ENCODE measurements at regions not wholly inside any gene's neighbourhood (a gene's known extent, or its start where the extent isn't known, plus 50 kb on each side); places are given as distances from the start of the nearest gene placed in this dataset.
"Not testable (repeated sequence)": the region's sequence is repeated elsewhere in the genome, so short reads cannot be mapped to it uniquely, and the experiment has no call there.

GRCh38 chr5:15383469-15383868 lies 116.5 kb upstream of the FBXL7 start:
- DNase-seq = no peak

DNA sequence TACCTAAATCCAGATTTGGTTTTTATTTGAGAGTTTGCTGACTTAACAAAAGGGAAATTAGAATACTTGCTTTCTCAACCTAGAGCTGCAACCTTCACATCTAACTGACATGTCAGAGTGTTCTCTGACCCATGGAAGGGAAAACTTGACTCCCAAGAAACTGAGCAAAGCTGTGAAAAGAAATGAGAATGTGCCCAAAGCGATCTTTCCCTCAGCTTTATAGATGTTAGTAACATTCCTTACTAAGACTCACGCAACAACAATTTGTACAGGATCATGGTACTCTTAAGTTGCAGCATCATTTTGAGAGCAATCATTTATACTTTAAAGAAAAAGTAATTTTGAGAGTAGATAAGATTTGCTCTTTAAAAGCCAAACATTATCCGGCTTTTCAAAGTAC lies 117.0 kb upstream of the FBXL7 start:
- DNase-seq = no peak

DNA sequence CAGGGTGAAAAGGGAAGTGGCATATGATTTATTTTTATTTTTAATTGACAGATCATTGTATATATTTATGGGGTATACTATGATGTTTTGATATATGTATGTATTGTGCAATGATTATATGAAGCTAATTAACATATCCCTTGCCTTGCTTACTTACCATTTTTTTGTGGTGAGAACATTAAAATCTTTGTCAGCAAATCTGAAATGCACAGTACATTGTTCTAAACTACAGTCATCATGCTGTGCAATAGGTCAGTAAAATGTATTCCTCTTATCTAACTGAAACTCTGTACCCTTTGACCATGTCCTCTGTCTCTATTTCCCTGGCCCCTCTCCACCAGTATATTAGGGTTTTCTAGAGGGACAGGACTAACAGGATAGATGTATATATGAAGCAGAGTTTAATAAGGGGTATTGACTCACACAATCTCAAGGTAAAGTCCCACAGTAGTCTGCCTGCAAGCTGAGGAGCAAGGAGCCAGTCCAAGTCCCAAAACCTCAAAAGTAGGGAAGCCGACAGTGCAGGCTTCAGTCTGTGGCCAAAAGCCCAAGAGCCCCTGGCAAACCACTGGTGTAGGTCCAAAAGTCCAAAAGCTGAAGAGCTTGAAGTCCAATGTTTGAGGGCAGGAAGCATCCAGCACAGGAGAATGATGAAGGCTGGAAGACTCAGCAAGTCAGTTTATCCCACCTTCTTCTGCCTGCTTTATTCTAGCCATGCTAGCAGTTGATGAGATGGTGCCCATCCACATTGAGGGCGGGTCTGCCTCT lies 122.2 kb upstream of the FBXL7 start:
- no peak for DNase-seq

- no peak for DNase-seq
These were observed 123.2 kb upstream of the FBXL7 start for GRCh38 chr5:15376803-15377202.

- no peak for DNase-seq
These were observed 123.9 kb upstream of the FBXL7 start for GRCh38 chr5:15376088-15376487.

DNA sequence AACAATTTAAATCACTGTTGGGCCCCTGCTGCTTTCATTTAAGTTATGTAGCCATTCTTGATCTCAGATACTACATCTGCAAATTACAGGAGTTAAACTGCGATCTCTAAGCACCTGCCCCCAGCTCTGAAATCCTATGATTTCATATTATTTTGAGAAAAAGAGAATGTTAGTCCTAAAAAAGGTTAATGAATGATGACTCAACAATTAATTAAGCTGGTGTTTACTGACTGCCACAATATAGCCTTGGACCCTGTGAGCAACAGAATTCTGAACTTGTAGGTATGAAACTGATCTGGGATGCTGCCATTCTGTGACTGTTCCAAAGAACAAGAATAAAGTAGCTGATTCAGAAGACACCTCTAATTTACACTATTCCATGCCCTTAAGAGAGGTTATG lies 124.4 kb upstream of the FBXL7 start:
- no peak for DNase-seq

- no peak for DNase-seq
These were observed 125.1 kb upstream of the FBXL7 start for GRCh38 chr5:15374886-15375285.

GRCh38 chr5:15373151-15373550 lies 126.8 kb upstream of the FBXL7 start:
- no peak for DNase-seq

- no peak for DNase-seq
These were observed 128.8 kb upstream of the FBXL7 start for GRCh38 chr5:15371184-15371583.

GRCh38 chr5:15368835-15369234 lies 131.1 kb upstream of the FBXL7 start:
- DNase-seq = no peak

GRCh38 chr5:15367489-15367888 lies 132.5 kb upstream of the FBXL7 start:
- DNase-seq = no peak

DNA sequence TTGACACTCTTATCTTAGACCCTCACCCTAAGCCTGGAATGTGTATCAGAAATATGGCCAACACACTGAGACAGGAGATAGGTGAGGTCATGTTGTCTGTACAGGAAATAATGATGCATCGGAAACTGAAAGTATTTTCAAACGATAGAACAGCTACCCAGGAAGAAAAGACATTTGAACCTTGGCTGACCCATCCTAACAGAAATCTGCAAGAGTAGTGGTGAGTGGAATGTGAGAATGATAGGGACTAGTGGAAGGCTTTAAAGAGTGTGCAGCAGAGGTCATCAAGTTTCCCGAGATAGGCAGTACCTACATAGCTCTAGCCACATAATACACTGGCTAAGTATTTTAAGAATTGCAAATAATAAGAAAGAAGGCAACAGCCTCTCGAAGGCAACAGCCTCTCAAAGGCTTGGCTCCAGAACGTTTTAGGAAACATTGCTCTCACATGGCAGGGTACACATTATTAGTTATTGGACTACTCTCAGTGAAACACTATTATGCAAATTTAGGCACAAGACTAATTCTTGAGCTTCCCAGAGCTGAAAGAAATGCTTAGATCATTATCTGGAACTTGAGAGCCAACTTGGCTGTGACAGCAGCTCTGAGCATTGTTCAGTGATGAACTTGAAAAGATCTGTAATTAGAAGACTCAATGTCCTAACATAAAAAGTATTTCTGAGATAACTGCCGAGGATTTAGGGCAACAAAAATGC lies 133.1 kb upstream of the FBXL7 start:
- DNase-seq = no peak

DNA sequence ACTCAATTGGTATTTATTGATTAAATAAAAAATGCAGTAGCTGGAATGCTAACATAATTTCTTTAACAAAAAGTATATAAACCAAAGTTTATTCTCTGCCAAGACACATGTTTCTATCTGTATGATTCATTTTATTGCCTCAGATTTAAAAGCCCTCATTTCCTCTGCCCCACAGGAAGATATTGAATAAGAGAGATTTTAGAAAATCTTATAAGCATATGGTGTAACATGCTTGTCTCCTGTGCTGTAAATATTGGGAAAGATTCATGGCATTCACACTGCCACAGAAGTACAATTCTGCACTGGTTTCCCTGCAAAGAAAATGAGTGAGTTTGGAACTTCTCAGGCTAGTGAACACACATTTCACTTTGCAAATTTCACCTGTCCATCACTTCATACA lies 134.9 kb upstream of the FBXL7 start:
- no peak for DNase-seq

DNA sequence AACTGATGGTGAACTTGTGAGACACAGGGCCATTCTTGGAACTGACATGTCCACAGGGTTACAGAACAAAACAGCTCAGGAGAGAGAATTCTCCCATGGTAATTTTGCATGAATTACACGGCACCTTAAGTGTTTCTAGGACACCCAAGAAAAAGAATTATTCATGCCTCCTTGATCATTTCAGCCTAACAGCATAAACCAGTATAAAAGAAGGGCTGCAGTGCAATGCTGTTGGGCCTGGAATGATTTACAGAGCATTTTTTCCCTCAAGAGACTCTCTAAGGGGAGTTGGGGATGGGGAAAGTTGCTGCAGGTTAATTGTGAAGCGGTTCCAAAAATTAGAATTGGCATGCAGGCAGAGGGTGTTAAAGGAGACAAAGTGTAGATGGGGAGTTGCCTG lies 136.4 kb upstream of the FBXL7 start:
- no peak for DNase-seq

- not testable (repeated sequence) for DNase-seq
These were observed 142.9 kb upstream of the FBXL7 start for GRCh38 chr5:15357092-15357453.

DNA sequence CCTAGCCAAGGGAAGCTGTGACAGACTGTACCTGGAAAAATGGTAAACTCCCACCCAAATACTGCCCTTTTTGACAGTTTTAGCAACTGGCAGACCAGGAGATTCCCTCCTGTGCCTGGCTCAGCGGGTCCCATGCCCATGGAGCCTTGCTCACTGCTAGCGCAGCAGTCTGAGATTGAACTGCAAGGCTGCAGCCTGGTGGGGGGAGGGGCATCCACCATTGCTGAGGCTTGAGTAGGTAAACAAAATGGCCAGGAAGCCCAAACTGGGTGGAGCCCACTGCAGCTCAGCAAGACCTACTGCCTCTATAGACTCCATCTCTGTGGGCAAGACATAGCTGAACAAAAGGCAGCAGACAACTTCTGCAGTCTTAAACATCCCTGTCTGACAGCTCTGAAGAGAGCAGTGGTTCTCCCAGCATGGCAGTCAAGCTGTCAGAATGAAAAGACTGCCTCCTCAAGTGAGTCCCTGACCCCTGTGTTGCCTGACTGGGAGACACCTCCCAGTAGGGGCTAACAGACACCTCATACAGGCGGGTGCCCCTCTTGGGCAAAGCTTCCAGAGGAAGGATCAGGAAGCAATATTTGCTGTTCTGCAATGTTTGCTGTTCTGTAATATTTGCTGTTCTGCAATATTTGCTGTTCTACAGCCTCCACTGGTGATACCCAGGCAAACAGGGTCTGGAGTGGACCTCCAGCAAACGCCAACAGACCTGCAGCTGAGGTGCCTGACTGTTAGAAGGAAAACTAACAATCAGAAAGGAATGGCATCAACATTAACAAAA lies 143.5 kb upstream of the FBXL7 start:
- not testable (repeated sequence) for DNase-seq

GRCh38 chr5:15354021-15354420 lies 146.0 kb upstream of the FBXL7 start:
- no peak for DNase-seq

DNA sequence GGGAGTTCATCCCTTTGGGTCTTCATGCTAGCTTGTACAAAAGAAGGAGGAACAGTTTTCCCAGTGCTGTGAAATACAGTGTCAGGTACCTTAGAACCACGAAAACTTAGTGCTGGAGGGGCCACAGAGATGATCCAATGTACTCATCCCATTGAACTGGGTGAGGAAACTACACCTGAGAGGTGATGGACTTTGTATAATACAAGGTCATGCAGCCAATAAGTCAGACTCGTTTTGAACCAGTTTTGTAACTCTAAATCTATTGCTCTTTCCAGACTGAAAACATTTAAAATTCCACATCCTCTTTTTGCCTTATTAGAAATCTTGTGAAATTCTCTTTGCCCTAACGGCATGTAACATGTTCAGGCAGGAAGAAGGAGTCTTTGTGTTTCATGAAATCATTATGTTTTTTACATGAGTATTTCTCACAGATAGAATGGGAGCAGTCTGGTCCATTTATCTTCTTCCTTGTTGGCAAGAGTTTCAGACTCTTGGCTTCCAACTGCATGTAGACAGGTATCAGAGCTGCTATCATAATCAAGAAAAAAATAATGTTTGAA lies 146.8 kb upstream of the FBXL7 start:
- no peak for DNase-seq

DNA sequence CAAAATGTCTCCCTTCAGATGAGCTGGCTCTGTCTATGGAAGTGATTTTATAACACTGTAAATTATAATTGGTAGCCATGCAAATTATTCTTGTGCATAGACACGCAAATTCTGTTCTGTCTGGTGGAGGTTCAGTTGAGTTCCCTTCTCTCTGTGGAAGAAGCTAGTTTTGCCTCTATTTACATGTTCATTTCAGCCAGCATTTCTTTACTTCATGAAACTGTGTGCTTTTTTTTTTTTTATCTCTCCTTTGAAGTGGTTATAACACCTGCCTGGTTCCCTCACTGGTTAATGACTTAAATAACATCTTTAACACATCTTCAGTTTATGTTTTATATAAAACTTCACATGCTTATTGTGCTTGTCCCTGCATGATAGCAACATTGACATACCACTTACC lies 149.4 kb upstream of the FBXL7 start:
- DNase-seq = no peak

GRCh38 chr5:15346738-15347137 lies 153.2 kb upstream of the FBXL7 start:
- DNase-seq = no peak

DNA sequence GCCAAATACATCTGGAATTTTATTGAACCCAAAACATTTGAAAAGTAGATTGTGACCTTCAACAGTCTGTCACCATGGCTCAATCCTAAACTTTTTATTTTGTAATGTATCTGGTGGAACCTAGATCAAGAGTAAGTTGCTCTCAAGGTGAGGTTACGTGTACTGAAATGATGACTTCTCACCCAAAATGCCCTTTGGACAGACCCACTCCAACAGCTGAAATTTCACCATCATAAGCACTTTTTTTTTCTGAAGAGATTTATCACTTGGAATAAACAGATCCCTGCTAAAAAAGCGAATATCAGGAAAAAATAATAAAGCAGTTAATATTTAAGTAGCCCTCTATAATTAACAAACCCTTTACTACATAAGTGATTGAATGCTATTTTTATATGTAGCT lies 155.0 kb upstream of the FBXL7 start:
- no peak for DNase-seq

- DNase-seq = no peak
These were observed 161.4 kb upstream of the FBXL7 start for GRCh38 chr5:15338546-15338945.

DNA sequence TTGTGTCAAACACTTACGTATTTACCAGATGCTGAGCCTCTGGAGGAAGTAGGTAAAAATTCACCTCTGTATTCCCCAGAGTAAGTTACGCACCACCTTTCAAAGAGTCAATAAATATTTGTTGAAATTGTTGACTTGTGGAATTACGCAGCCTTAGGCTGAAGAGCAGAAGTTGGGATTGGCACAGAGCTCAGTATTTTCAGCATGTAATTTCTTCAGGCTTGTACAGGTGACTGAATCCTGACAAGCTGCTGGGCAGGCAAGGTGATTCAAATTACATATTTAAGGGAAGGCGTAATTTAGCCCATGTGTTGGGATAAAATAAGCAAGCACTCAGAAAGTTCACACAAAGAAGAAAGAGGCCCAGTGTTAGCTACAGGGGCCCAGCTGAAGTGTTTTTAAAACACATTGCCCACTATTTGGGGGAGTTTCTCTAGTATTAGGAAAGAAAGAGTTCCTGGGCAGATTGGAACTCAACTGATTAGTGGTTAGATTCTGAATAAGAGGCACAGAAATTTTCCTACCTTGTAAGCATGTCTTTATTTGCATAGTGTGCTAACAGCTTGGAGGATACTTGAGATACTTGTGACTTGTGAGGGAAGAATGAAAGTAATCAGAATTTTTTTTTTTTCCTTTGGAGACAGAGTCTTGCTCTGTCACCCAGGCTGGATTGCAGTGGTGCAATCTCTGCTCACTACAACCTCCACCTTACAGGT lies 165.3 kb upstream of the FBXL7 start:
- DNase-seq = no peak
